ENCODE measurements at regions not wholly inside any gene's neighbourhood (a gene's known extent, or its start where the extent isn't known, plus 50 kb on each side); places are given as distances from the start of the nearest gene placed in this dataset.
"Not testable (repeated sequence)": the region's sequence is repeated elsewhere in the genome, so short reads cannot be mapped to it uniquely, and the experiment has no call there.

- Histone ChIP-seq H3K4me2 (replicated peaks; ENCODE audit: extremely low read depth, low read length, poor library complexity, severe bottlenecking) (no peak overlapping the region), H3K4me1 (ENCODE audit: control insufficient read depth in 1 of 2, insufficient read depth in 2 of 2, low read length in 2 of 2) (no peaks in the 10 kb centered on the region), H2AFZ (ENCODE audit: insufficient read depth, low read depth, low read length, poor library complexity, severe bottlenecking) (no peak overlapping the region), H3K9ac (ENCODE audit: insufficient read depth, low read length, poor library complexity, severe bottlenecking) (no peak overlapping the region), H3K4me3 (replicated peaks in 1 of 3; ENCODE audit: low read depth in 2 of 3, low read length in 3 of 3) (no peak overlapping the region), H3K27ac (ENCODE audit: low read depth in 1 of 2, low read length in 2 of 2) (no peak overlapping the region), H4K20me1 (ENCODE audit: insufficient read depth, low read length) (no peaks in the 10 kb centered on the region), H3K79me2 (ENCODE audit: insufficient read depth, low read length) (no peaks in the 10 kb centered on the region), H3K9me3 (replicated peaks in 1 of 2; ENCODE audit: control insufficient read depth in 1 of 2, insufficient read depth in 1 of 2, low read length in 2 of 2) (no peaks in the 10 kb centered on the region), H3K27me3 (ENCODE audit: control insufficient read depth in 2 of 2, insufficient read depth in 2 of 2, low read length in 2 of 2) (no peaks in the 10 kb centered on the region), H3K36me3 (replicated peaks in 1 of 2; ENCODE audit: control insufficient read depth in 1 of 2, insufficient read depth in 2 of 2, low read length in 2 of 2) (no peaks in the 10 kb centered on the region)
- H3K27me3 Mint-ChIP-seq (ENCODE audit: low read depth in 3 of 3), result no peaks in the 10 kb centered on the region
- no peak overlapping the region for H3K27ac Mint-ChIP-seq
- H3K4me3 Mint-ChIP-seq, result no peak overlapping the region
- no peak for DNase-seq
- 65% methylated on average over 5 of the region's 6 CpGs for WGBS (ENCODE audit: insufficient coverage)
- intact Hi-C loops (cut with micrococcal nuclease), result no loop called here
- TF ChIP-seq, protein P1, sequence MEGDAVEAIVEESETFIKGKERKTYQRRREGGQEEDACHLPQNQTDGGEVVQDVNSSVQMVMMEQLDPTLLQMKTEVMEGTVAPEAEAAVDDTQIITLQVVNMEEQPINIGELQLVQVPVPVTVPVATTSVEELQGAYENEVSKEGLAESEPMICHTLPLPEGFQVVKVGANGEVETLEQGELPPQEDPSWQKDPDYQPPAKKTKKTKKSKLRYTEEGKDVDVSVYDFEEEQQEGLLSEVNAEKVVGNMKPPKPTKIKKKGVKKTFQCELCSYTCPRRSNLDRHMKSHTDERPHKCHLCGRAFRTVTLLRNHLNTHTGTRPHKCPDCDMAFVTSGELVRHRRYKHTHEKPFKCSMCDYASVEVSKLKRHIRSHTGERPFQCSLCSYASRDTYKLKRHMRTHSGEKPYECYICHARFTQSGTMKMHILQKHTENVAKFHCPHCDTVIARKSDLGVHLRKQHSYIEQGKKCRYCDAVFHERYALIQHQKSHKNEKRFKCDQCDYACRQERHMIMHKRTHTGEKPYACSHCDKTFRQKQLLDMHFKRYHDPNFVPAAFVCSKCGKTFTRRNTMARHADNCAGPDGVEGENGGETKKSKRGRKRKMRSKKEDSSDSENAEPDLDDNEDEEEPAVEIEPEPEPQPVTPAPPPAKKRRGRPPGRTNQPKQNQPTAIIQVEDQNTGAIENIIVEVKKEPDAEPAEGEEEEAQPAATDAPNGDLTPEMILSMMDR (IDR thresholded peaks at IDR 0.05), result no peak
- peaks cover 0 to 5% (median 0%) of the 10 kb centered on the region in 7 donors for H3K9me3 Mint-ChIP-seq
- H3K36me3 Mint-ChIP-seq, result no peaks in the 10 kb centered on the region
- H3K4me1 Mint-ChIP-seq, result no peaks in the 10 kb centered on the region
These were observed 743.3 kb upstream of the BCHE start for GRCh38 chr3:166580561-166580960.

GRCh38 chr3:166575161-166575560 is 737.9 kb upstream of the BCHE start:
- Histone ChIP-seq H3K36me3 (replicated peaks in 1 of 2; ENCODE audit: control insufficient read depth in 1 of 2, insufficient read depth in 2 of 2, low read length in 2 of 2) (no peaks in the 10 kb centered on the region), H4K20me1 (ENCODE audit: insufficient read depth, low read length) (no peaks in the 10 kb centered on the region), H3K27me3 (ENCODE audit: control insufficient read depth in 2 of 2, insufficient read depth in 2 of 2, low read length in 2 of 2) (no peaks in the 10 kb centered on the region), H2AFZ (ENCODE audit: insufficient read depth, low read depth, low read length, poor library complexity, severe bottlenecking) (no peak overlapping the region), H3K4me3 (replicated peaks in 1 of 3; ENCODE audit: low read depth in 2 of 3, low read length in 3 of 3) (no peak overlapping the region), H3K4me1 (ENCODE audit: control insufficient read depth in 1 of 2, insufficient read depth in 2 of 2, low read length in 2 of 2) (no peaks in the 10 kb centered on the region), H3K4me2 (replicated peaks; ENCODE audit: extremely low read depth, low read length, poor library complexity, severe bottlenecking) (no peak overlapping the region), H3K79me2 (ENCODE audit: insufficient read depth, low read length) (no peaks in the 10 kb centered on the region), H3K9ac (ENCODE audit: insufficient read depth, low read length, poor library complexity, severe bottlenecking) (no peak overlapping the region), H3K27ac (ENCODE audit: low read depth in 1 of 2, low read length in 2 of 2) (no peak overlapping the region), H3K9me3 (replicated peaks in 1 of 2; ENCODE audit: control insufficient read depth in 1 of 2, insufficient read depth in 1 of 2, low read length in 2 of 2) (no peaks in the 10 kb centered on the region)
- H3K27me3 Mint-ChIP-seq (ENCODE audit: low read depth in 3 of 3), result no peaks in the 10 kb centered on the region
- H3K9me3 Mint-ChIP-seq, result peaks cover 0 to 4% (median 0%) of the 10 kb centered on the region in 7 donors
- no peaks in the 10 kb centered on the region for H3K36me3 Mint-ChIP-seq
- intact Hi-C loops (cut with micrococcal nuclease), result no loop called here
- TF ChIP-seq, protein P1 (IDR thresholded peaks at IDR 0.05), result no peak
- no peak for DNase-seq
- WGBS (ENCODE audit: insufficient coverage), result no CpG with 5 or more reads among the region's 4 CpGs
- H3K4me3 Mint-ChIP-seq, result no peak overlapping the region
- H3K4me1 Mint-ChIP-seq, result no peaks in the 10 kb centered on the region
- no peak overlapping the region for H3K27ac Mint-ChIP-seq

GRCh38 chr3:166571686-166572085 is 734.5 kb upstream of the BCHE start:
- H3K27ac Mint-ChIP-seq; H3K9me3 Mint-ChIP-seq; H3K36me3 ChIP-seq (replicated peaks in 1 of 2; ENCODE audit: control insufficient read depth in 1 of 2, insufficient read depth in 2 of 2, low read length in 2 of 2); H3K9ac ChIP-seq (ENCODE audit: insufficient read depth, low read length, poor library complexity, severe bottlenecking); H3K27me3 ChIP-seq (ENCODE audit: control insufficient read depth in 2 of 2, insufficient read depth in 2 of 2, low read length in 2 of 2); H2AFZ ChIP-seq (ENCODE audit: insufficient read depth, low read depth, low read length, poor library complexity, severe bottlenecking); H3K9me3 ChIP-seq (replicated peaks in 1 of 2; ENCODE audit: control insufficient read depth in 1 of 2, insufficient read depth in 1 of 2, low read length in 2 of 2); H3K27me3 Mint-ChIP-seq (ENCODE audit: low read depth in 3 of 3); H3K4me3 ChIP-seq (replicated peaks in 1 of 3; ENCODE audit: low read depth in 2 of 3, low read length in 3 of 3); H3K79me2 ChIP-seq (ENCODE audit: insufficient read depth, low read length); H4K20me1 ChIP-seq (ENCODE audit: insufficient read depth, low read length); intact Hi-C loops (cut with micrococcal nuclease); H3K4me1 Mint-ChIP-seq; H3K4me2 ChIP-seq (replicated peaks; ENCODE audit: extremely low read depth, low read length, poor library complexity, severe bottlenecking); DNase-seq; H3K4me3 Mint-ChIP-seq; H3K4me1 ChIP-seq (ENCODE audit: control insufficient read depth in 1 of 2, insufficient read depth in 2 of 2, low read length in 2 of 2); H3K27ac ChIP-seq (ENCODE audit: low read depth in 1 of 2, low read length in 2 of 2); H3K36me3 Mint-ChIP-seq: not testable (repeated sequence)
- no CpG with 5 or more reads among the region's 4 CpGs for WGBS (ENCODE audit: insufficient coverage)

Data from CD14-positive monocyte (primary cell).